Daoy (cell line): ENCODE measurements at regions not wholly inside any gene's neighbourhood (a gene's known extent, or its start where the extent isn't known, plus 50 kb on each side); places are given as distances from the start of the nearest gene placed in this dataset.
"Not testable (repeated sequence)": the region's sequence is repeated elsewhere in the genome, so short reads cannot be mapped to it uniquely, and the experiment has no call there.

Source experiments
- DNase-seq: peaks from one replicate; pipeline ENCODE4 v3.0.0-alpha.2; 2015; ENCODE audit warnings: low read depth

- not testable (repeated sequence) for DNase-seq
These were observed 159.2 kb downstream of the POTEM start for GRCh38 chr14:19126269-19127051.

- not testable (repeated sequence) for DNase-seq
These were observed 160.6 kb downstream of the POTEM start for GRCh38 chr14:19127664-19128435.

GRCh38 chr14:19131553-19131952 is 164.3 kb downstream of the POTEM start:
- DNase-seq: not testable (repeated sequence)

GRCh38 chr14:19132013-19132835 is 165.0 kb downstream of the POTEM start:
- DNase-seq: not testable (repeated sequence)

GRCh38 chr14:19132836-19133120 is 165.5 kb downstream of the POTEM start:
- not testable (repeated sequence) for DNase-seq

GRCh38 chr14:19157106-19157709 is 190.0 kb downstream of the POTEM start:
- DNase-seq: not testable (repeated sequence)

GRCh38 chr14:19158012-19158411 is 190.8 kb downstream of the POTEM start:
- DNase-seq: not testable (repeated sequence)

GRCh38 chr14:19158588-19158987 is 191.4 kb downstream of the POTEM start:
- not testable (repeated sequence) for DNase-seq

- not testable (repeated sequence) for DNase-seq
These were observed 191.9 kb downstream of the POTEM start for GRCh38 chr14:19159003-19159625.

- DNase-seq: not testable (repeated sequence)
These were observed 193.1 kb downstream of the POTEM start for GRCh38 chr14:19160379-19160778.

- DNase-seq: not testable (repeated sequence)
These were observed 194.2 kb downstream of the POTEM start for GRCh38 chr14:19161251-19162033.

GRCh38 chr14:19162034-19162706 is 194.9 kb downstream of the POTEM start:
- DNase-seq: not testable (repeated sequence)

- DNase-seq: not testable (repeated sequence)
These were observed 195.7 kb downstream of the POTEM start for GRCh38 chr14:19162920-19163319.

- DNase-seq: not testable (repeated sequence)
These were observed 196.7 kb downstream of the POTEM start for GRCh38 chr14:19163891-19164290.

GRCh38 chr14:19164426-19164825 is 197.2 kb downstream of the POTEM start:
- not testable (repeated sequence) for DNase-seq

GRCh38 chr14:19166056-19166455 is 198.8 kb downstream of the POTEM start:
- DNase-seq: not testable (repeated sequence)

GRCh38 chr14:19167454-19168190 is 200.4 kb downstream of the POTEM start:
- DNase-seq: not testable (repeated sequence)

- not testable (repeated sequence) for DNase-seq
These were observed 201.0 kb downstream of the POTEM start for GRCh38 chr14:19168261-19168660.
